ENCODE measurements at regions not wholly inside any gene's neighbourhood (a gene's known extent, or its start where the extent isn't known, plus 50 kb on each side); places are given as distances from the start of the nearest gene placed in this dataset.
A peak's percentile ranks its signal among the peaks of the same experiment; 100 is the strongest.

- DNase-seq: no peak
Measured at GRCh38 chr14:51145246-51145645, 50.3 kb upstream of the TRIM9 start.

- no peak for DNase-seq
Measured at GRCh38 chr14:51147183-51147582, 52.3 kb upstream of the TRIM9 start.

- DNase-seq: no peak
Measured at GRCh38 chr14:51155326-51155725, 60.4 kb upstream of the TRIM9 start.

- peak; percentile 47 for DNase-seq
Measured at GRCh38 chr14:51157012-51157411, 62.1 kb upstream of the TRIM9 start.

- no peak for DNase-seq
Measured at GRCh38 chr14:51160871-51161270, 66.0 kb upstream of the TRIM9 start.

GRCh38 chr14:51165415-51165814, 70.5 kb upstream of the TRIM9 start:
- no peak for DNase-seq

GRCh38 chr14:51167587-51168214, 72.3 kb upstream of the TMX1 start:
- no peak for DNase-seq

GRCh38 chr14:51168215-51168613, 71.8 kb upstream of the TMX1 start:
- no peak for DNase-seq

GRCh38 chr14:51173863-51174262, 66.2 kb upstream of the TMX1 start:
- no peak for DNase-seq

GRCh38 chr14:51176839-51177238, 63.2 kb upstream of the TMX1 start:
- DNase-seq: no peak

GRCh38 chr14:51180577-51180976, 59.5 kb upstream of the TMX1 start:
- no peak for DNase-seq

- no peak for DNase-seq
Measured at GRCh38 chr14:51182131-51182565, 57.9 kb upstream of the TMX1 start.

GRCh38 chr14:51185180-51185579, 54.9 kb upstream of the TMX1 start:
- DNase-seq: no peak

GRCh38 chr14:51185754-51186153, 54.3 kb upstream of the TMX1 start:
- DNase-seq: no peak

- no peak for DNase-seq
Measured at GRCh38 chr14:51188566-51189185, 51.4 kb upstream of the TMX1 start.

GRCh38 chr14:51189600-51190376, 50.3 kb upstream of the TMX1 start:
- no peak for DNase-seq

All from DMS 273 treated with DMSO at 0.1 percent for 48 hours (cell line).